ENCODE measurements at regions not wholly inside any gene's neighbourhood (a gene's known extent, or its start where the extent isn't known, plus 50 kb on each side); places are given as distances from the start of the nearest gene placed in this dataset.

DNA sequence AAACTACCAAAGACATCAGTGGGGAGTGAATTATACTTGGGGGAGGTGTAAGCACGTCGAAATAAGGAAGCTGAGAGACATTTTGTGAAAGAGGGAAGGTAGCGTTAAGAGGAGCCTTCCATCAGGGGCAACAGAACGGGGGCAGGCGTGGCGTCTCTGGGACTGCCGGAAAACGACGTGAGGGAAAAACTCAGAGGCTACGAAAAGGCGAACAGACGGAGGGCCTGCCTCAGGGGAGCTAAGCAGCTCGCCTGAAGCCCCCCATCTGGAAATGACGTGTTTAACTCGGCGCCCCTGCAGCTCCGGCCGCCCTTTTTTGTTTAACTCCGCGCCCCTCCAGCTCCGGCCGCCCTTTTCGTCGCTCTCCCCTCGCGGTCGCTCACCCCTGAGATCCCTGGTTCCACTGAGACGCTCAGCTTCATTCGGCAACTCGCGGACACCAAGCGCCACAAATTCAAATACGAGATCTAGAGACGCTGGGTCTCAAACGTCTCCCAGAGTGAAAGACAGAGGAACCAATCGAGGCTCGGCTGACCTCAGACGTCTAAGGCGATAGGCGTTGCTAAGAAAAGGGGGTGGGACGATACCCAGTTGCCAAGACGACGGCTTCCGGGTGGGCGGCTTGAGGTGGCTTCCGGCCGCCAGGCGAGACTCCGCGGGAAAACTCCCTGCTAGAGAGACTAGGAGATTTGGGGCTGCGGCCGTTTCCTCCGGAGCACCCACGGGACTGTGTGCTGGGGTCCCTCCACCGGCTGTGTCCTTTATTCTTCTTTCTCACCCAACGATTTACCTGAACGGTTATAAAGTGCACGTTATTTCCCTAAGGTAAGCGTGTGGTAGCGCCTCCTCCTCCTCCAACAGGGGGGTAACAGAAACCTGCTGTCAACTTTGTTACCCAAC is 383.2 kb downstream of the ZFHX3 start (continued):
- TF ChIP-seq HDAC2 (IDR thresholded peaks at IDR 0.05; ENCODE audit: borderline replicate concordance in 1 of 2, low read depth in 2 of 2, low read length in 2 of 2) (0 out of 4 replicates have a peak, but pooled peaks of 1 of the 2 experiments have one; percentile 25), TCF12 (IDR thresholded peaks at IDR 0.05; ENCODE audit: low read depth, low read length) (no peak), CHD2 (IDR thresholded peaks at IDR 0.05; ENCODE audit: low read length) (peak; percentile 78), SUZ12 (IDR thresholded peaks at IDR 0.05; ENCODE audit: low read length) (no peak), POLR2A (IDR thresholded peaks at IDR 0.05; ENCODE audit: control extremely low read depth in 1 of 2, low read depth in 2 of 2, low read length in 2 of 2) (peak in 1 of 2 experiments; percentile 91; a peak in 2 of 3 replicates), CREB1 (IDR thresholded peaks at IDR 0.05) (peak; percentile 88), CTBP2 (IDR thresholded peaks at IDR 0.05; ENCODE audit: borderline replicate concordance, insufficient read depth, insufficient read length, low read length) (no peak), TAF7 (optimal IDR thresholded peaks at IDR 0.05; ENCODE audit: borderline replicate concordance, low read depth, low read length) (peak; percentile 15), TEAD4 (IDR thresholded peaks at IDR 0.05; ENCODE audit: low read depth, low read length) (no peak)
- TF ChIP-seq, protein P1, sequence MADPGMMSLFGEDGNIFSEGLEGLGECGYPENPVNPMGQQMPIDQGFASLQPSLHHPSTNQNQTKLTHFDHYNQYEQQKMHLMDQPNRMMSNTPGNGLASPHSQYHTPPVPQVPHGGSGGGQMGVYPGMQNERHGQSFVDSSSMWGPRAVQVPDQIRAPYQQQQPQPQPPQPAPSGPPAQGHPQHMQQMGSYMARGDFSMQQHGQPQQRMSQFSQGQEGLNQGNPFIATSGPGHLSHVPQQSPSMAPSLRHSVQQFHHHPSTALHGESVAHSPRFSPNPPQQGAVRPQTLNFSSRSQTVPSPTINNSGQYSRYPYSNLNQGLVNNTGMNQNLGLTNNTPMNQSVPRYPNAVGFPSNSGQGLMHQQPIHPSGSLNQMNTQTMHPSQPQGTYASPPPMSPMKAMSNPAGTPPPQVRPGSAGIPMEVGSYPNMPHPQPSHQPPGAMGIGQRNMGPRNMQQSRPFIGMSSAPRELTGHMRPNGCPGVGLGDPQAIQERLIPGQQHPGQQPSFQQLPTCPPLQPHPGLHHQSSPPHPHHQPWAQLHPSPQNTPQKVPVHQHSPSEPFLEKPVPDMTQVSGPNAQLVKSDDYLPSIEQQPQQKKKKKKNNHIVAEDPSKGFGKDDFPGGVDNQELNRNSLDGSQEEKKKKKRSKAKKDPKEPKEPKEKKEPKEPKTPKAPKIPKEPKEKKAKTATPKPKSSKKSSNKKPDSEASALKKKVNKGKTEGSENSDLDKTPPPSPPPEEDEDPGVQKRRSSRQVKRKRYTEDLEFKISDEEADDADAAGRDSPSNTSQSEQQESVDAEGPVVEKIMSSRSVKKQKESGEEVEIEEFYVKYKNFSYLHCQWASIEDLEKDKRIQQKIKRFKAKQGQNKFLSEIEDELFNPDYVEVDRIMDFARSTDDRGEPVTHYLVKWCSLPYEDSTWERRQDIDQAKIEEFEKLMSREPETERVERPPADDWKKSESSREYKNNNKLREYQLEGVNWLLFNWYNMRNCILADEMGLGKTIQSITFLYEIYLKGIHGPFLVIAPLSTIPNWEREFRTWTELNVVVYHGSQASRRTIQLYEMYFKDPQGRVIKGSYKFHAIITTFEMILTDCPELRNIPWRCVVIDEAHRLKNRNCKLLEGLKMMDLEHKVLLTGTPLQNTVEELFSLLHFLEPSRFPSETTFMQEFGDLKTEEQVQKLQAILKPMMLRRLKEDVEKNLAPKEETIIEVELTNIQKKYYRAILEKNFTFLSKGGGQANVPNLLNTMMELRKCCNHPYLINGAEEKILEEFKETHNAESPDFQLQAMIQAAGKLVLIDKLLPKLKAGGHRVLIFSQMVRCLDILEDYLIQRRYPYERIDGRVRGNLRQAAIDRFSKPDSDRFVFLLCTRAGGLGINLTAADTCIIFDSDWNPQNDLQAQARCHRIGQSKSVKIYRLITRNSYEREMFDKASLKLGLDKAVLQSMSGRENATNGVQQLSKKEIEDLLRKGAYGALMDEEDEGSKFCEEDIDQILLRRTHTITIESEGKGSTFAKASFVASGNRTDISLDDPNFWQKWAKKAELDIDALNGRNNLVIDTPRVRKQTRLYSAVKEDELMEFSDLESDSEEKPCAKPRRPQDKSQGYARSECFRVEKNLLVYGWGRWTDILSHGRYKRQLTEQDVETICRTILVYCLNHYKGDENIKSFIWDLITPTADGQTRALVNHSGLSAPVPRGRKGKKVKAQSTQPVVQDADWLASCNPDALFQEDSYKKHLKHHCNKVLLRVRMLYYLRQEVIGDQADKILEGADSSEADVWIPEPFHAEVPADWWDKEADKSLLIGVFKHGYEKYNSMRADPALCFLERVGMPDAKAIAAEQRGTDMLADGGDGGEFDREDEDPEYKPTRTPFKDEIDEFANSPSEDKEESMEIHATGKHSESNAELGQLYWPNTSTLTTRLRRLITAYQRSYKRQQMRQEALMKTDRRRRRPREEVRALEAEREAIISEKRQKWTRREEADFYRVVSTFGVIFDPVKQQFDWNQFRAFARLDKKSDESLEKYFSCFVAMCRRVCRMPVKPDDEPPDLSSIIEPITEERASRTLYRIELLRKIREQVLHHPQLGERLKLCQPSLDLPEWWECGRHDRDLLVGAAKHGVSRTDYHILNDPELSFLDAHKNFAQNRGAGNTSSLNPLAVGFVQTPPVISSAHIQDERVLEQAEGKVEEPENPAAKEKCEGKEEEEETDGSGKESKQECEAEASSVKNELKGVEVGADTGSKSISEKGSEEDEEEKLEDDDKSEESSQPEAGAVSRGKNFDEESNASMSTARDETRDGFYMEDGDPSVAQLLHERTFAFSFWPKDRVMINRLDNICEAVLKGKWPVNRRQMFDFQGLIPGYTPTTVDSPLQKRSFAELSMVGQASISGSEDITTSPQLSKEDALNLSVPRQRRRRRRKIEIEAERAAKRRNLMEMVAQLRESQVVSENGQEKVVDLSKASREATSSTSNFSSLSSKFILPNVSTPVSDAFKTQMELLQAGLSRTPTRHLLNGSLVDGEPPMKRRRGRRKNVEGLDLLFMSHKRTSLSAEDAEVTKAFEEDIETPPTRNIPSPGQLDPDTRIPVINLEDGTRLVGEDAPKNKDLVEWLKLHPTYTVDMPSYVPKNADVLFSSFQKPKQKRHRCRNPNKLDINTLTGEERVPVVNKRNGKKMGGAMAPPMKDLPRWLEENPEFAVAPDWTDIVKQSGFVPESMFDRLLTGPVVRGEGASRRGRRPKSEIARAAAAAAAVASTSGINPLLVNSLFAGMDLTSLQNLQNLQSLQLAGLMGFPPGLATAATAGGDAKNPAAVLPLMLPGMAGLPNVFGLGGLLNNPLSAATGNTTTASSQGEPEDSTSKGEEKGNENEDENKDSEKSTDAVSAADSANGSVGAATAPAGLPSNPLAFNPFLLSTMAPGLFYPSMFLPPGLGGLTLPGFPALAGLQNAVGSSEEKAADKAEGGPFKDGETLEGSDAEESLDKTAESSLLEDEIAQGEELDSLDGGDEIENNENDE (IDR thresholded peaks at IDR 0.05; ENCODE audit: insufficient replicate concordance, low read length): no peak
